NCI-H1092 (cell line): ENCODE measurements at regions not wholly inside any gene's neighbourhood (a gene's known extent, or its start where the extent isn't known, plus 50 kb on each side); places are given as distances from the start of the nearest gene placed in this dataset.
"Not testable (repeated sequence)": the region's sequence is repeated elsewhere in the genome, so short reads cannot be mapped to it uniquely, and the experiment has no call there.

ENCODE experiments used
- DNase-seq: peaks from one replicate; lab custom pipeline; 2025; lab: John Stamatoyannopoulos, UW

DNA sequence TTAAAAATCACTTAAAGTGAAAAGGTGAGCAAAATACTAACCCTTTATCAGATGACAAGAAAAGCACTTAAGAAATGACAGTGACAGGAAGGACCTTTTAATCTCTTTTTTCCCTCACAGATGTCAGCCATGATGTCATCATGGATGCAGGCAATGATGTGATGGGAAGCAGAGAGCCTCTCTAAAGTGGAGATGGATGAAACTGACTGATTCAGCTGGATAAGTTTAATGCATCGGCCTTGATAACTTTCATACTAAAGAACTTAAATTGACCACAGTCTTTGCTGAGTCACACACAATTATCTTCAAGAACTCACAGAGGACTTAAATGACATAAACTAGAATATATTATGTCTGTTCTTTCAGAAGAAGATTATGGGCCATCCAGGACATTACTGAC lies 153.2 kb upstream of the FGF10 start:
- DNase-seq, result no peak

- no peak for DNase-seq
These were observed 150.3 kb upstream of the FGF10 start for GRCh38 chr5:44539602-44539919.

GRCh38 chr5:44538797-44539601 lies 149.8 kb upstream of the FGF10 start:
- no peak for DNase-seq

- DNase-seq, result peak; percentile 7
These were observed 147.5 kb upstream of the FGF10 start for GRCh38 chr5:44536650-44537260.

GRCh38 chr5:44535621-44536020 lies 146.4 kb upstream of the FGF10 start:
- DNase-seq, result no peak

DNA sequence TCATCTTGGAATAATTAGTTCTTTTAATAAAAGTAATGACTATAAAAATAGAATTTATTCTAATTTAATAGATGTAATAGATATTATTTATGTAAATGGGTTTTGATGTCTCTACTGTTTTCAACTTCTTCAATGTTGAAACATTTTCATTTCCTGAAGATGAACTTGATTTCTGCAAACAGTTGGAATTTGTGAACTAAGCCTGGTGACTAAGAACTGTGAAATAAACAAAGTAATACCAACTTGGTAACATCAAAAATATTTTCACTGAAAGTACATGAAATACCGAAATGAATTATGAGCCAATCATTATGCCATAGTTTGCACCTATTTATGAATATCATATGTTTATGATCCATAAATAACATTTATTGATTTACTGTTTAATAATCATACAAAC lies 143.8 kb upstream of the FGF10 start:
- DNase-seq, result no peak

GRCh38 chr5:44531756-44532155 lies 142.5 kb upstream of the FGF10 start:
- DNase-seq, result not testable (repeated sequence)

DNA sequence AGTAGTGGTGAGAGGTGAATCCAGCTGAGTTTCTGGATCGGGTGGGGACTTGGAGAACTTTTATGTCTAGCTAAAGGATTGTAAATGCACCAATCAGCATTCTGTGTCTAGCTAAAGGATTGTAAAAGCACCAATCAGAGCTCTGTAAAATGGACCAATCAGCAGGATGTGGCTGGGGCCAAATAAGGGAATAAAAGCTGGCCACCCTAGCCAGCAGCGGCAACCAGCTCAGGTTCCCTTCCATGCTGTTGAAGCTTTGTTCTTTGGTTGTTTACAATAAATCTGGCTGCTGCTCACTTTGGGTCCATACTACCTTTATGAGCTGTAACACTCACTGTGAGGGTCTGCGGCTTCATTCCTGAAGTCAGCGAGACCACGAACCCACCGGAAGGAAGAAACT lies 141.6 kb upstream of the FGF10 start:
- not testable (repeated sequence) for DNase-seq

GRCh38 chr5:44511596-44511995 lies 122.4 kb upstream of the FGF10 start:
- no peak for DNase-seq

DNA sequence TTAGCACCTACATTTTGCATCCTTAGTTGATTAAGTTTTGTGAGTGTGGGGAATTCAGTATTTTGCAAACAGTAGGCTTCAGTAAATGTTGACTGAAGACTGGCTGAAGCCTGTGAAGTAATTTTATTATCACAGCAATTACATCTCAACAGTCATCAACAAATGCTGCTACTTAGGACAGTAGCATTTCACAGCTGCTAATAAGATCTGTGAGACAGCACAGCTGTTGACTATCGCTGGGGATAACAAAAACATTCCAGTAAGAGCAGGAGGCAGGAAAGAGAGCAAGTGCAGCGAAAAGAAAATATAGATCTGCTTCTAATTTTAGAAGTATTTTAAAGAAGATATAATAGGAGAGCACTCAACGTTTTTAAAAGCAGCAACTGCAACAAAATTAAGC lies 117.3 kb upstream of the FGF10 start:
- DNase-seq, result no peak

DNA sequence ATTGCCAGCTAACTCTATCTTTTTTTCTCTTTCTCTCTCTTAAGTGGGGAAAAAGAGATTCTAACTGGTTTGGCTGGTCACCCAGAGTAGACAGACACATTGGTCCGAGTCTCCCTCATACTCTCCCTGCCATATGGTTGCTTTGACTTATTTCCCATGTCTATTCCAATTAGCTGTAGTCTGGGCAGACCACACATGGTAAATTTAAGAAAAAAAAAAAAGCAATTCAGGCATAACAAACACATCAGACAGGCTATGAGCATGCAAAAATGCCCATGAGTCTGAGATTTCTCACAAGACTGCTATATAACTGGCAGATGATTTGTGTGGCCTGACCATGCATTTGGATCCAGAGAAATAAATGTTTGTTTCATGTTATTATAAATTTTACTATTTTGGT lies 110.2 kb upstream of the FGF10 start:
- DNase-seq, result no peak

GRCh38 chr5:44497606-44498005 lies 108.4 kb upstream of the FGF10 start:
- no peak for DNase-seq

- DNase-seq, result no peak
These were observed 106.1 kb upstream of the FGF10 start for GRCh38 chr5:44495280-44495679.

GRCh38 chr5:44489759-44490158 lies 100.5 kb upstream of the FGF10 start:
- no peak for DNase-seq

- no peak for DNase-seq
These were observed 97.4 kb upstream of the FGF10 start for GRCh38 chr5:44486591-44486990.

DNA sequence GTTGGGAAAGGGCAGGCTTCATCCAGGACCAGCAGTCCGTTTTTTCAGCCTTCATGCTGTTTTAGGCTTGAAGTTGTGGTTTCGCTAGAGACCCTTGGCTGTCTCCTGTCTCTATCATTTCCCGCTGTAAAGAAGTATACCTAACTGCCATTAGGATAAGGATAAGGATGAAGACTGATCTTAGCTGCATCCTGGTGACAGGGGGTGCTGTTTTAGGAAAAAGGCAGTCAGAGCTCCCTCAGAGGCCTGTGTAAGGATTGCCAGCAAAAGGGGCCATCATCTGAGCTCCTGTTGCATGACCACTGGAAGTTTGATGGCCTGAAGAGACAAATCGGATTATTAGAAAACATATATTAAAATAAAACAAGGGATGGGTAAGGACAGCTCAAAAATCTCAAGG lies 64.8 kb upstream of the FGF10 start:
- no peak for DNase-seq

GRCh38 chr5:44446399-44446798 lies 57.2 kb upstream of the FGF10 start:
- no peak for DNase-seq

GRCh38 chr5:44443172-44443571 lies 54.0 kb upstream of the FGF10 start:
- no peak for DNase-seq

- no peak for DNase-seq
These were observed 52.2 kb upstream of the FGF10 start for GRCh38 chr5:44441460-44441859.

GRCh38 chr5:44440186-44440585 lies 51.0 kb upstream of the FGF10 start:
- DNase-seq, result no peak
